Activated naive CD4-positive, alpha-beta T cell (primary cell): ENCODE measurements at regions not wholly inside any gene's neighbourhood (a gene's known extent, or its start where the extent isn't known, plus 50 kb on each side); places are given as distances from the start of the nearest gene placed in this dataset.
"Not testable (repeated sequence)": the region's sequence is repeated elsewhere in the genome, so short reads cannot be mapped to it uniquely, and the experiment has no call there.

ENCODE experiments used
- DNase-seq, 4 experiments: peaks; one replicate each; lab custom pipeline; 2025; lab: John Stamatoyannopoulos, UW

DNA sequence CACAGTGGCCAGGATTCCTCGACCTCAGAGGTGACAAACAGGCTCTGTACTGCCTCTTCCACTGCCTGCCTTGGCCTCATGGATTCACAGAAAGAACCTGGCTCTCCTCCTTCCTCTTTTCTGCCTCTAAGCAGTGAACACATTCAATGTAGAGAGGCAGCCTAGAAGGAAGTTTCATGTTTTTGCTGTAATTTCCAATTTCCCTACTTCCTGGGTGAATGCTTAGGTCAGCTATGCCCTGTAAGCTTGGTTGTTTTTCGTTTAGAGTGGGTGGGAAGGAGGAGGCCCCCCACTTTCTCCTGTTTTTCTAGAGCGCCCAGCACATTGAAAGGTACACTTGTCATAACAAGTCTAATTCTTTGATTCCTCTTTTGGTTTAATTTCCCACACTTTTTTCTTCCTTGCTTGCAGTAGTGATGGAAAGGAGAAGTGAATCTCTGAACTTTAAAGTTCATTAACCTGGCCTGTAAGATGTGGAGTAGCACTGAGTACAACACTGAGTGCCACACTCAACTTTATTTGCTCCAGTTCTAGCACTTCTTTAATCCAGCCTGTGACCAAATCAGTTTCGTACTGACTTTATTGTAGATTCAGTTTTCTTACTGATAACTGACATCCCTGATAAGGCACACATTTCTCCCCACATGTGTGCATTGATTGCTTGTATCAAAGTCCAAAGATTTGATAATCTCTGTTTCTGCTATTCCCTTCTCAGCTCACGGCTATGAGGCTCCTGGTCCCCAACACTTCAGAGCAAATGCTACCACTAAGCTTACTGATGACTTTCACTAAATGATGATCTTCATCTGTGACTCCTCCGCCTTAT lies 100.0 kb upstream of the MAN1A1 start:
- no peak for DNase-seq

GRCh38 chr6:119447921-119448320 lies 98.4 kb upstream of the MAN1A1 start:
- DNase-seq = no peak

GRCh38 chr6:119446609-119447008 lies 97.0 kb upstream of the MAN1A1 start:
- no peak for DNase-seq

DNA sequence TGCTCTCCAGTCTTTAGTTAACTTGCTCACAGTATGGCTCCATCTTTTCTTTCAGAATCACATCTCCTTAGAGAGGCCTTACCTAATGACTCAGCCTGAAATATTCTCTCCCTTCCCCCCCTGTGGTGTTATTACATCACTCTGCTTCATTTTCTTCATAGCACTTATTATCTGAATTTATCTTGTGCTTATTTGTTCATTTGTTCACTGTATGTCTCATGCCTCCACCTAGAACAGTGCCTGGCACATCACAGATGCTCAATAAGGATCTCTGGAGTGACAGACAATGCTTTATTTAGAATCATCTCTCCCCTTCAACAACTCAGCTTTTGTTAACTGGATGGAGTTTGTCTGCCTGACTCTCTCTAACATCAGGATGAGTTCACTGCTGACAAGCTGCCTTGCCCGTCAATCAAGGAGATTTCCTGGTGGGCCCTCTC lies 96.6 kb upstream of the MAN1A1 start:
- DNase-seq = no peak

GRCh38 chr6:119445666-119446065 lies 96.1 kb upstream of the MAN1A1 start:
- DNase-seq = no peak

GRCh38 chr6:119444642-119445557 lies 95.3 kb upstream of the MAN1A1 start:
- no peak for DNase-seq

DNA sequence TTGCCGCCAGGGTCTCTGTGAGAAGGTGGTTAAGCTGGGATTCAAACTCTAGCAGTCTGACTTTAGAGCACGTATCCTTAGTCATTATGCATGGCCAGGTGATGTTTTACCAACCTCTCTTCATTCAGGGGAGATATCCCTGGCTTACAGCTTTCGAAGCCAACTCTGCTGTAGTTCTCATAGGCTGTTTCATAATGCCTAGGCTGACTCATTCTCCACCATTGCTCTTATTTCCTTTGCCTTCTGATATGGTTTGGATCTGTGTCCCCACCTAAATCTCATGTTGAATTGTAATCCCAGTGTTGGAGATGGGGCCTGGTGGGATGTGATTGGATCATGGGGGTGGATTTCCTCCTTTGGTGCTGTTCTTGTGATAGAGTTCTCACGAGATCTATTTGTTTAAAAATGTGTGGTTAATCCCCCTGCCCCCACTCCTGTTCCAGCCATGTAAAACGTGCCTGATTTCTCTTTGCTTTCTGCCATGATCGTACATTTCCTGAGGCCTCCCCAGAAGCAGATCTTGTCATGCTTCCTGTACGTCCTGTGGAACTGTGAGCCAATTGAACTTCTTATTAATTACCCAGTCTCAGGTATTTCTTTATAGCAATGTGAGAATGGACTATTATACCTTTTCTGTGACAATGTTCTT lies 94.6 kb upstream of the MAN1A1 start:
- DNase-seq = no peak

DNA sequence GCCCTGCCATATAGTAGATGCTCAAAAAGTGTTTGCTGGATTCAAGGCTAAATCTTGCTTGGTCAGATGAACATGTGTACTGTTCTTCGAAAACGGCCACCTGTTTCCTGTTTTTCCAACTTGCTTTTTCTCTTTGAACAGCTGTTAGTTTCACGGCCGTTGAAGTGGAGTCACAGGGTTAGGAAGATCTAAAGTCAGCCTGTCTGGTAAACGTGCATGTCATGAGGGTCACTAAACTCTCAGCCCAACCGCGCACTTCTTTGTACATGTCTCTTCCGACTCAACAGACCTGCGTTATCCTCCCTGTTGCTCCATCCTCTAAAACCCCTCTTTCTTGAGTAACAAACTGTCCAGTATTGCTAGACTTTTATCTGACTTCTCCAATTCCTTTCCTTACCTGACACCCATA lies 93.2 kb upstream of the MAN1A1 start:
- no peak for DNase-seq

DNA sequence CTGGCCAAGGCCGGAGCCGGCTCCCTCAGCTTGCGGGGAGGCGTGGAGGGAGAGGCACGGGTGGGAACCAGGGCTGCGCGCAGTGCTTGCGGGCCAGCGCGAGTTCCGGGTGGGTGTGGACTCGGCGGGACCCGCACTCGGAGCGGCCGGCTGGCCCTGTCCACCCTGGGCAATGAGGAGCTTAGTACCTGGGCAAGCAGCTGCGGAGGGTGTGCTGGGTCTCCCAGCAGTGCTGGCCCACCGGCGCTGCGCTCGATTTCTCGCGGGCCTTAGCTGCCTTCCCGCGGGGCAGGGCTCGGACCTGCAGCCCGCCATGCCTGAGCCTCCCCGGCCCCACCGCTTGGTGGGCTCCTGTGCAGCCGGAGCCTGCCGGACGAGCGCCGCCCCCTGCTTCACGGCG lies 91.4 kb upstream of the MAN1A1 start:
- no peak for DNase-seq

- DNase-seq = no peak
Measured at GRCh38 chr6:119436583-119436982, 87.0 kb upstream of the MAN1A1 start.

GRCh38 chr6:119431799-119432198 lies 82.2 kb upstream of the MAN1A1 start:
- DNase-seq = no peak

DNA sequence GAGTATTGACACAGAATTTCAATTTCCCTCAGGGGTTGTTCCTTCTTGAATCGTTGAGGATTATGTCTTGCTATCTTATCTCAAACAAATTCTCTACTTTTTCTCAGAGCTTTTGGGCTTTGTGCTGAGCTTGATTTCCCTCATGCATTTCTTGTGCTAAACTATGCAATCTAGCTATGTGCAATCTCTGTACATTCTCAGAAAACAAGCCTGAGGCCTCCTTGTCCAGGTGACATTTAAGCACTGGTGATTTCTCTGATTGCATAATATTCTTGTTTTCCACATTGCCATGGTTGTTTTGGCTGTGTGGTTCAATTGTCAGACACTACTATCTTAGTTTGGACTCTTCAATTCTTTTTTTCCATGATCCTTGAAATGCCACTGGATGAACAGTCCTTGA lies 81.2 kb upstream of the MAN1A1 start:
- DNase-seq = no peak

- no peak for DNase-seq
Measured at GRCh38 chr6:119428633-119429032, 79.1 kb upstream of the MAN1A1 start.

- no peak for DNase-seq
Measured at GRCh38 chr6:119426619-119427018, 77.1 kb upstream of the MAN1A1 start.

DNA sequence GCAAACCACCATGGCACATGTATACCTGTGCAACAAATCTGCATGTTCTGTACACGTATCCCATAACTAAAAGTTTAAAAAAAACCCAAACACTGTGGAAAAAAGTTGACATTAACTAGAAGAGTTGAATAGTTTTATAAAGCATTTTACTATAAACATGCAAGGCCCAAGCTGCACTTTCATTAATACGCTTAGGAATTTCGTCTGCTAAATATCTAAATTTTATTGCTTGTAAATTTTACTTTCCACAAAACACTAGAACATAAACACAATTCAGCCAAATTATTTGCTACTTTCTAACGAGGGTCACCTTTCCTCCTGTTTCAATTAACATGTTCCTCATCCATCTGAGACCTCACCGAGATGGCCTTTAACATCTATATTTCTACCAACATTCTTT lies 74.4 kb upstream of the MAN1A1 start:
- no peak for DNase-seq

DNA sequence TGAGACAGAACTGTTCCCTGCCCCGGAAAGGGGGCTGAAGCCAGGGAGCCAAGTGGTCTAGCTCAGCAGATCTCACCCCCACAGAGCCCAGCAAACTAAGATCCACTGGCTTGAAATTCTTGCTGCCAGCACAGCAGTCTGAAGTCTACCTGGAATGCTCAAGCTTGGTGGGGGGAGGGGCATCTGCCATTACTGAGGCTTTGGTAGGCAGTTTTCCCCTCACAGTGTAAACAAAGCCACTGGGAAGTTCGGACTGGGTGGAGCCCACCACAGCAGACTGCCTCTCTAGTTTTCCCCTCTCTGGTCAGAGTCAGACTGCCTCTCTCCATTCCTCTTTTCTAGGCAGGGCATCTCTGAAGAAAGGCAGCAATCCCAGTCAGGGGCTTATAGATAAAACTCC lies 68.5 kb upstream of the MAN1A1 start:
- not testable (repeated sequence) for DNase-seq

GRCh38 chr6:119407156-119407555 lies 57.6 kb upstream of the MAN1A1 start:
- no peak for DNase-seq

GRCh38 chr6:119405114-119405513 lies 55.6 kb upstream of the MAN1A1 start:
- DNase-seq = not testable (repeated sequence)
